ENCODE measurements at regions not wholly inside any gene's neighbourhood (a gene's known extent, or its start where the extent isn't known, plus 50 kb on each side); places are given as distances from the start of the nearest gene placed in this dataset.

DNA sequence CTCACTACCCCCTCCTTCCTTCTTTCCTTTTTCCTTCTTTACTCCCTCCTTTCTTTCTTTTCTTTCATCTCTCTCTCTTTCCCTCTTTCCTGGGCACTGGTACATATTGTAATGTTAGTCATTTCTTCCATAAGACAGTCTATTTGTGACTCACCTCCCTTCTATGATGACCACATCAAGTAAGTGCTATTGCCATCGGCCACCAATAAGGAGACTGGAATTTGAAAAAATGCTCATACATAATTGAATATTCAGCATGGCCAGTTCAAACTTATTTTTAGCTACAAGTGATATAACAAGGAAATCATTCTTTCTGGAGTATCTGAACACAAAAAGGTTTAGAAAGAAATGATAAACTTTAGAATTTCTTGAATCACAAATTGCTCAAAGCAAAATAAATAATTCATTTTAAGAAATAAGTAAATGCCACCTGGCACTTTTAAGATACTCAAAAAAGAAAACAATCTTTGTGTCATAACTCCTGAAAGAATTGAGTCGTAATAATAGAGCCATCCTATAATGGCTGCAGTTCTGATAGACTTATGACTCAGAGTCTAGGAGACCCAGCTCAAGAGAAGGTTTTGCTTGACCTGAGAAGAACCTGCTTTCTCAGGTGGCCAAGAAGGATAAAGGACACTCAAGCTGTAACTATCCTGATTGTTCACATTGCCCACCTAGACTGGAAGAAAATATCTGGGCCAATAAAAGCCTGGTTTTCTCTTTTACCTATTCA, 51.6 kb upstream of the CCBE1 start:
- no peak overlapping the region for H3K4me3 ChIP-seq (ENCODE audit: low read depth, low read length)
- TF ChIP-seq CTCF (conservative IDR thresholded peaks at IDR 0.05; ENCODE audit: low read depth, low read length) = no peak
- DNase-seq (ENCODE audit: low read depth) = no peak

Measured in epithelial cell of proximal tubule (primary cell).